DMS 273 (cell line): ENCODE measurements at regions not wholly inside any gene's neighbourhood (a gene's known extent, or its start where the extent isn't known, plus 50 kb on each side); places are given as distances from the start of the nearest gene placed in this dataset.

Experiments
- DNase-seq: peaks from one replicate; lab custom pipeline; 2025; ENCODE audit not compliant: unreplicated experiment; lab: John Stamatoyannopoulos, UW

- no peak for DNase-seq
These were observed 154.4 kb downstream of the AXIN2 start for GRCh38 chr17:65407017-65407416.

GRCh38 chr17:65406552-65406951, 154.9 kb downstream of the AXIN2 start:
- DNase-seq, result no peak

- DNase-seq, result no peak
These were observed 155.9 kb downstream of the AXIN2 start for GRCh38 chr17:65405563-65405962.

- DNase-seq, result no peak
These were observed 156.7 kb downstream of the AXIN2 start for GRCh38 chr17:65404761-65405160.

GRCh38 chr17:65403626-65404025, 157.8 kb downstream of the AXIN2 start:
- DNase-seq, result no peak

- no peak for DNase-seq
These were observed 158.6 kb downstream of the AXIN2 start for GRCh38 chr17:65402513-65403496.

GRCh38 chr17:65401561-65401960, 159.9 kb downstream of the AXIN2 start:
- DNase-seq, result no peak

GRCh38 chr17:65400701-65401100, 160.7 kb downstream of the AXIN2 start:
- no peak for DNase-seq

- no peak for DNase-seq
These were observed 163.2 kb downstream of the AXIN2 start for GRCh38 chr17:65398040-65398787.

- no peak for DNase-seq
These were observed 165.5 kb downstream of the AXIN2 start for GRCh38 chr17:65395924-65396323.

- peak; percentile 36 for DNase-seq
These were observed 166.5 kb downstream of the AXIN2 start for GRCh38 chr17:65394811-65395472.

GRCh38 chr17:65393514-65393913, 167.9 kb downstream of the AXIN2 start:
- DNase-seq, result no peak

- no peak for DNase-seq
These were observed 171.5 kb downstream of the AXIN2 start for GRCh38 chr17:65389949-65390348.

GRCh38 chr17:65389426-65389825, 172.0 kb downstream of the AXIN2 start:
- no peak for DNase-seq

GRCh38 chr17:65388911-65389310, 172.5 kb downstream of the AXIN2 start:
- DNase-seq, result no peak

GRCh38 chr17:65387322-65387721, 174.1 kb downstream of the AXIN2 start:
- DNase-seq, result no peak

GRCh38 chr17:65385726-65386125, 175.7 kb downstream of the AXIN2 start:
- DNase-seq, result no peak

- DNase-seq, result no peak
These were observed 176.4 kb downstream of the AXIN2 start for GRCh38 chr17:65385071-65385470.

- DNase-seq, result no peak
These were observed 180.3 kb downstream of the AXIN2 start for GRCh38 chr17:65381152-65381551.

- no peak for DNase-seq
These were observed 186.5 kb downstream of the AXIN2 start for GRCh38 chr17:65374966-65375365.

GRCh38 chr17:65371702-65372101, 189.7 kb downstream of the AXIN2 start:
- DNase-seq, result no peak
